ENCODE measurements at regions not wholly inside any gene's neighbourhood (a gene's known extent, or its start where the extent isn't known, plus 50 kb on each side); places are given as distances from the start of the nearest gene placed in this dataset.
A peak's percentile ranks its signal among the peaks of the same experiment; 100 is the strongest.

DNA sequence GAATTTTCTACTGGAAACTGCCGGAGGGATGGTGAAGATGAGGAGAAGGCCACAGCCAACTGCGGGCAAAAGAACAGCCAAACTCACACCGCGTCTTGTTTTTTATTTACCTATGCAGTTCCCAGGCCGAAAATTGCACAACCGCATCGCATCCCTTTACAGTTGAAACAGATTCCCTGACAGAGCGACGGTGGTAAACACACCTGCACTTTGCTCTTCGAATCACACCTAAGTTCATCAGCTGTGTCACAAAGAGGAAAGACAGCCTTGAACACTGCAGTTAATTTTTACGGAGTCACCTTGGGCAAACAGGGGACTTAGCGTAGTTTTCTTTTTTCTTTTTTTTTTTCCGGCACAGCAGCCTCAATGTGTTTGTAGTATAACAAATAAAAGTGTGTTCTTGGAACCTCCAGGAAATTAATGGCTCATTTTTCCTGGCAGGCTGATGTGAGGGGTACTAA, 272.0 kb upstream of the DIO3 start (continued):
- TF ChIP-seq ZNF773 (CRISPR knock-in tag; IDR thresholded peaks at IDR 0.05; ENCODE audit: borderline replicate concordance) (no peak), SOX5 (CRISPR knock-in tag; IDR thresholded peaks at IDR 0.05; ENCODE audit: borderline replicate concordance) (peak; percentile 95), SRF (IDR thresholded peaks at IDR 0.05; ENCODE audit: low read depth, low read length) (no peak), ZNF788 (CRISPR knock-in tag; IDR thresholded peaks at IDR 0.05; ENCODE audit: borderline replicate concordance) (no peak; the same call in 1 of the 2 replicates), ZNF121 (CRISPR knock-in tag; IDR thresholded peaks at IDR 0.05) (0 out of 2 replicates have a peak, but pooled peaks have one; percentile 27), TRIM24 (CRISPR knock-in tag; IDR thresholded peaks at IDR 0.05) (peak; percentile 85; the same call in 1 of the 2 replicates), KLF11 (CRISPR knock-in tag; IDR thresholded peaks at IDR 0.05) (0 out of 2 replicates have a peak, but pooled peaks have one; percentile 10), SPEN (CRISPR knock-in tag; IDR thresholded peaks at IDR 0.05; ENCODE audit: low read depth) (no peak; the same call in 1 of the 2 replicates), DNMT1 (CRISPR knock-in tag; IDR thresholded peaks at IDR 0.05) (no peak), ZNF577 (CRISPR knock-in tag; IDR thresholded peaks at IDR 0.05; ENCODE audit: borderline replicate concordance, low read depth) (no peak), NAIF1 (CRISPR knock-in tag; IDR thresholded peaks at IDR 0.05; ENCODE audit: borderline replicate concordance) (0 out of 2 replicates have a peak, but pooled peaks have one; percentile 23), ZBTB3 (CRISPR knock-in tag; IDR thresholded peaks at IDR 0.05; ENCODE audit: borderline replicate concordance, low read depth) (peak; percentile 100), DNMT3B (CRISPR knock-in tag; conservative IDR thresholded peaks at IDR 0.05) (no peak), CBX2 (IDR thresholded peaks at IDR 0.05; ENCODE audit: low read depth, low read length) (no peak), CBX2 (CRISPR knock-in tag; IDR thresholded peaks at IDR 0.05; ENCODE audit: low read depth) (0 out of 2 replicates have a peak, but pooled peaks have one; percentile 49), ZNF20 (CRISPR knock-in tag; IDR thresholded peaks at IDR 0.05) (no peak), ZNF878 (CRISPR knock-in tag; IDR thresholded peaks at IDR 0.05) (no peak; the same call in 1 of the 2 replicates), RFX5 (IDR thresholded peaks at IDR 0.05; ENCODE audit: low read depth, low read length) (no peak), PAX8 (CRISPR knock-in tag; IDR thresholded peaks at IDR 0.05; ENCODE audit: borderline replicate concordance) (no peak), TBX2 (CRISPR knock-in tag; IDR thresholded peaks at IDR 0.05; ENCODE audit: borderline replicate concordance) (peak; percentile 100), RFXANK (CRISPR knock-in tag; IDR thresholded peaks at IDR 0.05) (no peak), FOXO1 (CRISPR knock-in tag; IDR thresholded peaks at IDR 0.05) (peak; percentile 100)
- TF ChIP-seq, protein P1, sequence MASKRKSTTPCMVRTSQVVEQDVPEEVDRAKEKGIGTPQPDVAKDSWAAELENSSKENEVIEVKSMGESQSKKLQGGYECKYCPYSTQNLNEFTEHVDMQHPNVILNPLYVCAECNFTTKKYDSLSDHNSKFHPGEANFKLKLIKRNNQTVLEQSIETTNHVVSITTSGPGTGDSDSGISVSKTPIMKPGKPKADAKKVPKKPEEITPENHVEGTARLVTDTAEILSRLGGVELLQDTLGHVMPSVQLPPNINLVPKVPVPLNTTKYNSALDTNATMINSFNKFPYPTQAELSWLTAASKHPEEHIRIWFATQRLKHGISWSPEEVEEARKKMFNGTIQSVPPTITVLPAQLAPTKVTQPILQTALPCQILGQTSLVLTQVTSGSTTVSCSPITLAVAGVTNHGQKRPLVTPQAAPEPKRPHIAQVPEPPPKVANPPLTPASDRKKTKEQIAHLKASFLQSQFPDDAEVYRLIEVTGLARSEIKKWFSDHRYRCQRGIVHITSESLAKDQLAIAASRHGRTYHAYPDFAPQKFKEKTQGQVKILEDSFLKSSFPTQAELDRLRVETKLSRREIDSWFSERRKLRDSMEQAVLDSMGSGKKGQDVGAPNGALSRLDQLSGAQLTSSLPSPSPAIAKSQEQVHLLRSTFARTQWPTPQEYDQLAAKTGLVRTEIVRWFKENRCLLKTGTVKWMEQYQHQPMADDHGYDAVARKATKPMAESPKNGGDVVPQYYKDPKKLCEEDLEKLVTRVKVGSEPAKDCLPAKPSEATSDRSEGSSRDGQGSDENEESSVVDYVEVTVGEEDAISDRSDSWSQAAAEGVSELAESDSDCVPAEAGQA (IDR thresholded peaks at IDR 0.05; ENCODE audit: low read depth), result peak; percentile 37; the same call in 1 of the 2 replicates
- TF ChIP-seq, protein P1 (CRISPR knock-in tag; IDR thresholded peaks at IDR 0.05; ENCODE audit: borderline replicate concordance), result peak; percentile 76; the same call in 1 of the 2 replicates
- TF ChIP-seq, protein P2, sequence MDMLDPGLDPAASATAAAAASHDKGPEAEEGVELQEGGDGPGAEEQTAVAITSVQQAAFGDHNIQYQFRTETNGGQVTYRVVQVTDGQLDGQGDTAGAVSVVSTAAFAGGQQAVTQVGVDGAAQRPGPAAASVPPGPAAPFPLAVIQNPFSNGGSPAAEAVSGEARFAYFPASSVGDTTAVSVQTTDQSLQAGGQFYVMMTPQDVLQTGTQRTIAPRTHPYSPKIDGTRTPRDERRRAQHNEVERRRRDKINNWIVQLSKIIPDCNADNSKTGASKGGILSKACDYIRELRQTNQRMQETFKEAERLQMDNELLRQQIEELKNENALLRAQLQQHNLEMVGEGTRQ (IDR thresholded peaks at IDR 0.05; ENCODE audit: low read depth, low read length), result no peak
- TF ChIP-seq, protein P2 (CRISPR knock-in tag; IDR thresholded peaks at IDR 0.05; ENCODE audit: borderline replicate concordance), result no peak
